Astrocyte of the spinal cord (primary cell): ENCODE measurements at regions not wholly inside any gene's neighbourhood (a gene's known extent, or its start where the extent isn't known, plus 50 kb on each side); places are given as distances from the start of the nearest gene placed in this dataset.

Experiments
- DNase-seq: peaks from one replicate; pipeline ENCODE4 v3.0.0; 2011; ENCODE audit warnings: low read depth, low spot score
- H3K4me3 ChIP-seq: 2 replicates; pipeline ENCODE4 v1.5.1; 2011; ENCODE audit warnings: low read depth, mild to moderate bottlenecking, low read length, moderate library complexity
- in situ Hi-C: cut with HindIII; loops from 2 replicates; pipeline ENCODE4 v1.10.0; 2017; ENCODE audit warnings: low sequenced_read_pairs
- TF ChIP-seq, protein P1 (sequence below): IDR thresholded peaks from 2 replicates; pipeline ENCODE4 v1.5.1; 2012; ENCODE audit warnings: low read depth, mild to moderate bottlenecking, low read length, inconsistent platforms

DNA sequence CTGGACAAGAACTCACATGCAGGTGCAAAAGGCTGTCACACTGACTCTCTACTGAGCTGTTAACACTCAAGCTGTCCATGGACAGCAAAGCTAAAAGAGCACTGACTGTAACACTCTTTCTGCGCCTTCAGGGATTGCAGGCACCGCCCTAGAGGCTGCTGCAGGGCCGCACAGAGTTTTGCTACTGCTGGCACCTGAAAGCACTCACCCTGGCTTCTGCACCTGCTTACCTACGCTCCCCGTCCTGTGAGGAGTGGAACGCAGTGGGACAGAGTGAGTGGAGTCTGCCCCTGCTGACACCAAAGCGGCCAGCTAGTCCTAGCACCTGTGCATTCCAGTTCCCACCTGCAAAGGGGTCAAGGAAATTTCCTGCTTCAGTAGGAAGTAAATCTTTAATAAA is 941.3 kb downstream of the DIPK2A start:
- TF ChIP-seq, protein P1, sequence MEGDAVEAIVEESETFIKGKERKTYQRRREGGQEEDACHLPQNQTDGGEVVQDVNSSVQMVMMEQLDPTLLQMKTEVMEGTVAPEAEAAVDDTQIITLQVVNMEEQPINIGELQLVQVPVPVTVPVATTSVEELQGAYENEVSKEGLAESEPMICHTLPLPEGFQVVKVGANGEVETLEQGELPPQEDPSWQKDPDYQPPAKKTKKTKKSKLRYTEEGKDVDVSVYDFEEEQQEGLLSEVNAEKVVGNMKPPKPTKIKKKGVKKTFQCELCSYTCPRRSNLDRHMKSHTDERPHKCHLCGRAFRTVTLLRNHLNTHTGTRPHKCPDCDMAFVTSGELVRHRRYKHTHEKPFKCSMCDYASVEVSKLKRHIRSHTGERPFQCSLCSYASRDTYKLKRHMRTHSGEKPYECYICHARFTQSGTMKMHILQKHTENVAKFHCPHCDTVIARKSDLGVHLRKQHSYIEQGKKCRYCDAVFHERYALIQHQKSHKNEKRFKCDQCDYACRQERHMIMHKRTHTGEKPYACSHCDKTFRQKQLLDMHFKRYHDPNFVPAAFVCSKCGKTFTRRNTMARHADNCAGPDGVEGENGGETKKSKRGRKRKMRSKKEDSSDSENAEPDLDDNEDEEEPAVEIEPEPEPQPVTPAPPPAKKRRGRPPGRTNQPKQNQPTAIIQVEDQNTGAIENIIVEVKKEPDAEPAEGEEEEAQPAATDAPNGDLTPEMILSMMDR, result no peak
- in situ Hi-C loops, result no loop called here
- H3K4me3 ChIP-seq, result no peak overlapping the region
- DNase-seq, result no peak

DNA sequence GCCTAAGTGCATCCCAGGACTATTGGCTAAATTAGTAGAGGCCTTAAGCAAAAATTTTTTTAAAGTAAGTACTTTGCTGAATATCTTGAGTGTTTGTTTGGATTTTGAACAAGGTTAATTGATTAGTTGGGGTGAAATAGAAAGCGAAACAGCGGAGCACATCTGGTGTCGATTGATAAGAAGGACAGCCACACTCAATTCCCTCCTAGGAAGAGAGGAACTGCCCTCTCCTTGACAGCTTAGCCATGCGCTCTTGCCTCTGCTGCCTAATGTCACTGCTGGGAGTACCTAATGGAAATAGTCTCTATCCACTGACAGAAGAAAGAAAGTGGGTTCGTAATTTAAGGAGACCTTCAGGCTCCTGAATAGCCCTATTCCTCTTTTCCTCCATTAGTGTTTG is 943.6 kb downstream of the DIPK2A start:
- no peak overlapping the region for H3K4me3 ChIP-seq
- DNase-seq, result no peak
- in situ Hi-C loops, result no loop called here
- TF ChIP-seq, protein P1, result no peak

DNA sequence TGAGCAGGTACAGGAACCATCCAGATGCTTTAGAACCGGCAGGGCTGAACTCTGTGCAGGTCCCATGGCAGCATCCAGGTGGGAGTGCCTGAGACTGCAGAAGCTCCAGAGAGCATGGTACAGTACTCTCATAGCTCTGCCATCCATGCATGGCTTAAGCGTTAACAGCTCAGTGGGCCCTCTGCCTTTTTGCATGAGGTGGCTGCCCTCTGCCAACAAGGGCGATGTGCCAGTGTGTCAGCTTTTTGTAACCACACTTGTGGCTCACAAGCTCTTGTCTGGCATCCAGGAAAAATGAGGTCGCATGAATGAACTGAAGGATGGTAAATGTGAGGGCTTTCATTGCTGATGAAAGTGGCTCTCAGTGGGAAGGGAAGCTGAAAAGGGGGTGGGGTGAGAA is 950.1 kb downstream of the DIPK2A start:
- no peak overlapping the region for H3K4me3 ChIP-seq
- in situ Hi-C loops, result no loop called here
- TF ChIP-seq, protein P1, result no peak
- no peak for DNase-seq

DNA sequence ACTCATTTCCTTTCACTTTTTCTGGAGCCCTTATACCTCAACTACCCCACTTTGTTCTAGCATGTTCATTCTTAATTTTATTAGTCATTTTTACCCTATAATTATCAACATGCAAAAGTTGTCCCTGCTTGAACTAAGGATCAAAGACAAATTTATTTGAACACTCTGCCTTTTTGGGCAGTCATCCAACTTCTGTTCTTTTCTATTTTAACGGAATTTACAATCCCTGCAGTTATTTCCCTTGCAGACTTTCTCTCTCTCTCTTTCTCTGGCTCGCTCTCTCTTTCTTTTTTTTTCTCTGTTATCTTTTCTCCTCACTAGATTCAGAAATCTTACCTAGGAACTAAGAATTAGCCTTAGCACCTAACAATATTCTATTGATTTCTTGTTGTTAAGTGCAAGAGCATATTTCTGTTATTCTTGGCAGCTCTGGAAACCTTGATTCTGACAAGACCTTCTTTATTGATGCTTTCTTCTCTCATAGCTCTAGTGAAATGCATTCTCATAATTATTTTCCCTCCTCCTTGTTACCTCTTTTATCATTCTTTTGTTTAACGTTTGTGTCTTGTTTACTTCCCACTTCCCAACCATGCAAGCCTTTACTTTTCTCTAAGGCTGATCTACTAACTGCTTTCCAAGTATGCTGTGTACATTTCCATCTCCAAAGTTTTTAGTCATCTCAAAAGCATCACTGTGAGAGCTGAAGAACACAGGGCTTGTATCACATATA is 951.6 kb downstream of the DIPK2A start:
- TF ChIP-seq, protein P1, result no peak
- H3K4me3 ChIP-seq, result no peak overlapping the region
- in situ Hi-C loops, result no loop called here
- peak; percentile 14 for DNase-seq

DNA sequence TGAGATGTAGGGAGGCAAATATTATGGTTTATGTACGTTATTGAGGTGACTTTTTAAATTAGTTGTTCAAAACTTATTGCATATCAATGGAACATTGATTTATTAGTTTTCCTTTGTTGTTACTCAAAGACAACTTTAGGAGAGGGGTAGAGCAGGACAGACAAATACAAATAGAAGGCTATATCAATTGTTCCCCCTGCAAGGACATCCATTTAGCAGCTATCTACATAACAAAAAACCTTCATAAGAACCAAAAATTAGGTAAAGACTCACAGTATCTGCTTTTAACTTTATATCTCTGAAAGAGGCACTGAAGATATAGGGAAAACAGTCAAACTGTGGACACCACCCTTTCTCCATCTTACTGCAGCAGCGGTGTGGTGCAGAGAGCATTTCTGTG is 958.8 kb downstream of the DIPK2A start:
- TF ChIP-seq, protein P1, result no peak
- DNase-seq, result no peak
- no peak overlapping the region for H3K4me3 ChIP-seq
- in situ Hi-C loops, result no loop called here

DNA sequence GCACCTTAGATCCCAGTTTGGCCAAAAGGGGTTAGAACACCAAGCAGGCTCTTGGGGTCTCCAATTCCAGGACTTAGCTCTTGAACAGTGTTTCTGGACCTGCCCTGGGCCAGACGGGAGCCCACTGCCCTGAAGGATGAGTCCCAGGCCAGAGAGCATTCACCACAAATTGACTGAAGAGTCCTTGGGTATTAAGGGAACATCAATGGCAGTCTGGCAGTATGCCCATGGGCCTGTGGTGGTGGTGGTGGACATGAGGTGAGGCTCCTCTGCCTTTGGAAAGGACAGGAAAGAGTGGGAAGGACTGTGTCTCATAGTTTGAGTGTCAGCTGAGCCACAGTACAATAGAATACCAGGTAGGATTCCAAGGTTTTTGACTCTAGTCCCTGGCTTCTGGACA is 960.0 kb downstream of the DIPK2A start:
- H3K4me3 ChIP-seq, result no peak overlapping the region
- in situ Hi-C loops, result no loop called here
- no peak for DNase-seq
- TF ChIP-seq, protein P1, result no peak
